ENCODE measurements at regions not wholly inside any gene's neighbourhood (a gene's known extent, or its start where the extent isn't known, plus 50 kb on each side); places are given as distances from the start of the nearest gene placed in this dataset.

- no peak for TF ChIP-seq JUND (IDR thresholded peaks at IDR 0.05; ENCODE audit: low read depth)
- in situ Hi-C loops (cut with HindIII; ENCODE audit: low pct_unique_long_range_greater_than_20kb, low sequenced_read_pairs): no loop called here
- no peak for DNase-seq (ENCODE audit: low read depth in 1 of 2, low spot score in 1 of 2)
Observed at GRCh38 chr22:48702573-48703264, 1125.0 kb downstream of the BRD1 start.

- in situ Hi-C loops (cut with HindIII; ENCODE audit: low pct_unique_long_range_greater_than_20kb, low sequenced_read_pairs): no loop called here
- DNase-seq (ENCODE audit: low read depth in 1 of 2, low spot score in 1 of 2): no peak
- no peak for TF ChIP-seq JUND (IDR thresholded peaks at IDR 0.05; ENCODE audit: low read depth)
Observed at GRCh38 chr22:48701296-48702030, 1126.2 kb downstream of the BRD1 start.

GRCh38 chr22:48700566-48701295, 1126.9 kb downstream of the BRD1 start:
- TF ChIP-seq JUND (IDR thresholded peaks at IDR 0.05; ENCODE audit: low read depth): no peak
- DNase-seq (ENCODE audit: low read depth in 1 of 2, low spot score in 1 of 2): no peak
- in situ Hi-C loops (cut with HindIII; ENCODE audit: low pct_unique_long_range_greater_than_20kb, low sequenced_read_pairs): no loop called here

- no peak for DNase-seq (ENCODE audit: low read depth in 1 of 2, low spot score in 1 of 2)
- no peak for TF ChIP-seq JUND (IDR thresholded peaks at IDR 0.05; ENCODE audit: low read depth)
- in situ Hi-C loops (cut with HindIII; ENCODE audit: low pct_unique_long_range_greater_than_20kb, low sequenced_read_pairs): no loop called here
Observed at GRCh38 chr22:48700180-48700565, 1127.5 kb downstream of the BRD1 start.

- no peak for TF ChIP-seq JUND (IDR thresholded peaks at IDR 0.05; ENCODE audit: low read depth)
- in situ Hi-C loops (cut with HindIII; ENCODE audit: low pct_unique_long_range_greater_than_20kb, low sequenced_read_pairs): no loop called here
- DNase-seq (ENCODE audit: low read depth in 1 of 2, low spot score in 1 of 2): no peak
Observed at GRCh38 chr22:48699511-48699910, 1128.2 kb downstream of the BRD1 start.

- in situ Hi-C loops (cut with HindIII; ENCODE audit: low pct_unique_long_range_greater_than_20kb, low sequenced_read_pairs): no loop called here
- DNase-seq (ENCODE audit: low read depth in 1 of 2, low spot score in 1 of 2): no peak
- TF ChIP-seq JUND (IDR thresholded peaks at IDR 0.05; ENCODE audit: low read depth): no peak
Observed at GRCh38 chr22:48698618-48699017, 1129.1 kb downstream of the BRD1 start.

GRCh38 chr22:48697694-48698276, 1129.9 kb downstream of the BRD1 start:
- no peak for TF ChIP-seq JUND (IDR thresholded peaks at IDR 0.05; ENCODE audit: low read depth)
- DNase-seq (ENCODE audit: low read depth in 1 of 2, low spot score in 1 of 2): no peak
- in situ Hi-C loops (cut with HindIII; ENCODE audit: low pct_unique_long_range_greater_than_20kb, low sequenced_read_pairs): no loop called here

- in situ Hi-C loops (cut with HindIII; ENCODE audit: low pct_unique_long_range_greater_than_20kb, low sequenced_read_pairs): no loop called here
- TF ChIP-seq JUND (IDR thresholded peaks at IDR 0.05; ENCODE audit: low read depth): no peak
- no peak for DNase-seq (ENCODE audit: low read depth in 1 of 2, low spot score in 1 of 2)
Observed at GRCh38 chr22:48697223-48697622, 1130.5 kb downstream of the BRD1 start.

GRCh38 chr22:48696371-48696770, 1131.3 kb downstream of the BRD1 start:
- in situ Hi-C loops (cut with HindIII; ENCODE audit: low pct_unique_long_range_greater_than_20kb, low sequenced_read_pairs): no loop called here
- no peak for DNase-seq (ENCODE audit: low read depth in 1 of 2, low spot score in 1 of 2)
- TF ChIP-seq JUND (IDR thresholded peaks at IDR 0.05; ENCODE audit: low read depth): no peak

GRCh38 chr22:48695731-48696305, 1131.9 kb downstream of the BRD1 start:
- no peak for TF ChIP-seq JUND (IDR thresholded peaks at IDR 0.05; ENCODE audit: low read depth)
- no peak for DNase-seq (ENCODE audit: low read depth in 1 of 2, low spot score in 1 of 2)
- in situ Hi-C loops (cut with HindIII; ENCODE audit: low pct_unique_long_range_greater_than_20kb, low sequenced_read_pairs): no loop called here

- in situ Hi-C loops (cut with HindIII; ENCODE audit: low pct_unique_long_range_greater_than_20kb, low sequenced_read_pairs): no loop called here
- no peak for DNase-seq (ENCODE audit: low read depth in 1 of 2, low spot score in 1 of 2)
- no peak for TF ChIP-seq JUND (IDR thresholded peaks at IDR 0.05; ENCODE audit: low read depth)
Observed at GRCh38 chr22:48695251-48695650, 1132.4 kb downstream of the BRD1 start.

GRCh38 chr22:48694296-48694883, 1133.3 kb downstream of the BRD1 start:
- in situ Hi-C loops (cut with HindIII; ENCODE audit: low pct_unique_long_range_greater_than_20kb, low sequenced_read_pairs): no loop called here
- no peak for TF ChIP-seq JUND (IDR thresholded peaks at IDR 0.05; ENCODE audit: low read depth)
- no peak for DNase-seq (ENCODE audit: low read depth in 1 of 2, low spot score in 1 of 2)
